ENCODE measurements at regions not wholly inside any gene's neighbourhood (a gene's known extent, or its start where the extent isn't known, plus 50 kb on each side); places are given as distances from the start of the nearest gene placed in this dataset.

GRCh38 chrX:65451663-65452062 lies 82.9 kb downstream of the LAS1L start:
- TF ChIP-seq POLR2A (IDR thresholded peaks at IDR 0.05; ENCODE audit: low read depth, low read length) (no peak), POLR2AphosphoS5 (IDR thresholded peaks at IDR 0.05; ENCODE audit: low read depth, low read length) (no peak), SPI1 (IDR thresholded peaks at IDR 0.05; ENCODE audit: low read depth, low read length) (no peak), TAF1 (IDR thresholded peaks at IDR 0.05; ENCODE audit: low read depth, low read length) (no peak), POU2F2 (IDR thresholded peaks at IDR 0.05; ENCODE audit: low read depth, low read length) (no peak)
